Stimulated activated CD8-positive, alpha-beta memory T cell treated with anti-CD3 and anti-CD28 coated beads, Interleukin-12 subunit alpha, Interleukin-12 subunit beta, amount 100 ng/mL, for 24 hours (primary cell): ENCODE measurements at regions not wholly inside any gene's neighbourhood (a gene's known extent, or its start where the extent isn't known, plus 50 kb on each side); places are given as distances from the start of the nearest gene placed in this dataset.
"Not testable (repeated sequence)": the region's sequence is repeated elsewhere in the genome, so short reads cannot be mapped to it uniquely, and the experiment has no call there.

Source experiments
- DNase-seq: peaks from one replicate; pipeline ENCODE4 v3.0.0-alpha.2; 2020; ENCODE audit errors: extremely low read depth

GRCh38 chr2:129791712-129792111 is 187.8 kb upstream of the RAB6C start:
- DNase-seq, result no peak

DNA sequence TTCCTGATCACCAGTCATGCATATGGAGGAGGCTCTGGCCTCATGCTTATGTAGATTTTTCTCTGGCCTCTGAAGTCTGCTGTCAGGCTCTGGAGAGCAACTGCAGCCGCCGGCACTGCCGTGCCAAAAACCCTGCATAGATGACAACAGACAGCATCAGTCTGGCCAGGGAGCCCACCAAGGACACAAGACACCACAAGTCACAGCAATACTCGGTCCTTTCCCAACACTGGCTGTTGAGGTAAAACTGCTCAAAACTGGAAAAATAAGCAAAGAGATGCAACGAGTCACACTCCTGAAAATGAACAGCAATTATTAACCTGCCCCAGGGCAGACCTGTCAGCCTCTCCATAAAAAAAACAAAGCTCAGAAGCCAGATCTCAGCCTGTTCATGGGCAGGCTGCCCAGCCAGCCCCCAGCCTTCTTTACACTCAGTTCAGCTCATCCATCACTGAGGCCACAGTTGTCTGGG is 186.0 kb upstream of the RAB6C start:
- DNase-seq, result no peak

GRCh38 chr2:129794116-129794515 is 185.3 kb upstream of the RAB6C start:
- DNase-seq, result no peak

DNA sequence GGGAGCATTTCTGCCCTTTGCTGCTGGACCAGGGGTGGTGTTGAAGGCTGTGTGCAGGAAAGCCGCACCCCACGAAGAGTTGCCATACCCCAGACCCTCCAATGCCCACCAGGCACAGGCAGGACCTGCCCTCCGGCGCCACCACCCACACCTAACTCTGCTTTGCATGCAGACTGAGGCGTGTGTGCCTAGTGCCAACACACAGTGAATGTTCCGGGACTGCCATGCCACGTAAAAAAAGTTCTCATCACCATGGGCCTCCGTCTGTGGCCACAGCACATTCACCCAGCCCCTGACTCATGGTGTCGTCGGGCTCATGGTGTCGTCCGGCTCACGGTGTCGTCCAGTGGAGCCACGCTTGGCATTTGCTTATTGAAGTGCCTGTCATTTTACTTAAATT is 184.9 kb upstream of the RAB6C start:
- DNase-seq, result no peak

GRCh38 chr2:129796225-129796624 is 183.2 kb upstream of the RAB6C start:
- no peak for DNase-seq

DNA sequence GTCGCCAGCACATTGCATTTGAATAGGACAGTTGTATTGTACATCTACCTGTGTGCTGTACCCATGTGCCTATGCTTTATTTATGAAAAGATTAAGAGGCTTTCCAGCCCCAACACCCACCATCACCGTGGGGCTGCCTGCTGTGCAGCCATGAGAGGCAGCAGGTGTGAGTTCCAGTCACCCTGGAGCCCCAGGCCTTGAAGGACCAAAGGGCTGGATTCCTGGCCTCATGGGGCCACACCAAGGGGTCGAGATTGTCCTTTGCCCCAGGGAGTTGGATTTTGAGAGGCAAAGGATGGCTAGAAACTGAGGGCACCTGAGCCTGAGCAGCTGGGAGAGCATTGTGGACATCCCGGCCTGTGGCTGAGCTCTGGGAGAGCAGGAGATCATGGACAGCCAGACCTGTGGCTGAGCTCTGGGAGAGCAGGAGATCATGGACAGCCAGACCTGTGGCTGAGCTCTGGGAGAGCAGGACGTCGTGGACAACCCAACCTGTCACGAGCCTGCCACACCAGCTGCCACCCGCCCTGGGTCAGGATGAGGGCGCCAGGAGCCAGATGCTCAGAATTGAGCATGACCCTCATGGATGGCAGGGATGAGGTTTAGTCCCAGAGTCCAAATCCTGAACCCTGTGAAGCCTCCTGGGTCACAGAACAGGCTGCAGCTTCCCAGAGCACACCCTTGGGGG is 182.5 kb upstream of the RAB6C start:
- DNase-seq, result no peak

DNA sequence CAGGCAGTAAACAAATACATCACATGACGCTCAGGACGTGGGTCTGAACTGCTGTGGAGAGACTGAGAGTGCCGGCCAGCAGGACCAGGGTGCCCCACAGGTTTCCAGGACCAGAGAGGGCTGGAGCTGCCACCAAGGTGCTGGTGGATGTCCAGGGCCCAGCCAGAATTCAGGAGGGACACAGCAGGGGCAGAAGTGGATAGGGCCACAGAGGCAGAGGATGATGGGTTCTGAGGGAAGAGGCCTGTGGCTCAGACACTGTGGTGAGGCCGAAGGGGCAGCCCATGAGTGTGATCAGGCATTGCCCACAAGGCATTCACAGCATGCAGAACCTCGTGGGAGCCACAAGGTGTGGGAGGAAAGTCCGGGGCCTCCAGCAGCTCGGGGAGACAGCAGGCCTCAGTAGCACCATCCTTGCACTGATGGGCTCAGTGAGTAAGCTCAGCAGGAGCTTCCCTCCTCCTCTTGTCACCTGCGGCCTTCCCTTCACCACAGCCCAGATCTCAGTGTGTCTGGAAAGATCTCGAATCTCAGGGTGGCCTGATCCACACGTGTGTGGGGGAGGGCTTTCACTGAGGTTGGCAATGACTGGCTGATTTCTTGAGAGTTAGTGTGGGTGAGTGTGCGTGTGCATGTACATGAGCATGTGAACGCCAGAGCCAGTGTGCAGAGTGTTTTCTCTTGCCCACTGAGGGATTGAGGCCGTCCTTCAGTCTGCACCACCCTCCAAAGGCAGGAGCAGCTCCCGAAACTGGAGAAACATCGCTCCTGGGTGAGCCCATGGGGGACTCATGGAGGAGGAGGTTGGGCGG is 181.8 kb upstream of the RAB6C start:
- no peak for DNase-seq

- DNase-seq, result no peak
Observed at GRCh38 chr2:129798301-129798581, 181.2 kb upstream of the RAB6C start.

GRCh38 chr2:129798626-129799025 is 180.8 kb upstream of the RAB6C start:
- DNase-seq, result no peak

DNA sequence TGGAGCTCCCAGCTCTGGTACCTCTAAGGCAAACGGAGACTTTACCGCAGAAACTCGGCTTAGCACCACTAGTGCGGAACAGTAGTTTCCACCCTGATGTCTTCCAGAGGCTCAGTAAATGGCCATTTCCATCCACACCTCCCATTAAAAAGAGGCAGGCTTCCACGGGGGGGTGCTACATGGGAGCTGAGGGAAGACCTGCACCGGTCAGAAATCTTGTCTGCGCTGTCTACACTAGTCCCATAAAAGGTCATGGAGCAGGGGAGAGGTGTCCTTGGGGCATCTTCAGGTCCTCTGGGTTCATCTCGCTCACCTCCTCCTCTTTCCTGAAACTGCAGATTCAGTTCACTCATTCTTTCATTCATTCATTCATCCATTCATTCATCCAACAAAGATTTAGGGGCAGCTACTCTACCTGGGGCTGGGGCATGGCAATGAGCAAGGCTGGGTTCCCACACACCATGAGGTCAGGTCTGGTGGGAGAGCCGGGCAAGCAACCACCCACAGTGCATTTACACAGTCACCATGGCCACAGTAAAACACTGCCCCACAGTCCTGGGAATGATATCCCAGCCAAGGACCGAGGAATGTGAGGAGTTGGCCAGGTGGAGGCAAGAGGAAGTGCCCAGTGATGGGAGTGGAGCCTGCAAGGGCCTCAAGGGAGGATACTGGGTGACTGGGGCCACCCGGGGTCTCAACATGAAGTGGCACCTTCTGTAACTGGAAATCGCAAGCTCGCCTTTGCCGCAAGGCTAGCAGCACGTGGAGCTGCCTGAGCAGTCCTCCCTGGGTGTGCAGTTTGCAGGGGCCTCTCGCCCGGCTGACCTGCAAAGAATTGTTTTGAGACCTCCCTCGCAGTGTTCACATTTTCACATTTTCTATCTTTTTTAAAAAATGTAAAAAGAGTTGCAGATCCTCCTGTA is 180.2 kb upstream of the RAB6C start:
- DNase-seq, result no peak

DNA sequence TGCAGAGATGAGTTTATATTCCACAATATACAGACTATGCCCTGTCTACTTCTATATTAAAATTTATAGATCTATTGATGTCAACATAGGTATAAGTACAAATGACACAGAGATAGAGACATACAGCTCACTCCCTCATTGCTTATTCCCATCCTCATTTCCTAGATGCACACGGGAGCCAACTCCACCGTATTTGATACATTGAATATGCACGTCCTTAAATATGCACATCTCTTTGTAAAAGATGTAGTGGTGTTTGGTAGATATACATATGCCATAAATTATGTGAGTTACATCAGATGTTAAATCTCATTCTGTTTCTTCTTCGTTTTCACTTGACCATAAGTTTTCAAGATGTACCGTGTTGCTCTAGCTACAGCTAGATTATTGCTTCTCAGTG is 179.2 kb upstream of the RAB6C start:
- DNase-seq, result no peak

DNA sequence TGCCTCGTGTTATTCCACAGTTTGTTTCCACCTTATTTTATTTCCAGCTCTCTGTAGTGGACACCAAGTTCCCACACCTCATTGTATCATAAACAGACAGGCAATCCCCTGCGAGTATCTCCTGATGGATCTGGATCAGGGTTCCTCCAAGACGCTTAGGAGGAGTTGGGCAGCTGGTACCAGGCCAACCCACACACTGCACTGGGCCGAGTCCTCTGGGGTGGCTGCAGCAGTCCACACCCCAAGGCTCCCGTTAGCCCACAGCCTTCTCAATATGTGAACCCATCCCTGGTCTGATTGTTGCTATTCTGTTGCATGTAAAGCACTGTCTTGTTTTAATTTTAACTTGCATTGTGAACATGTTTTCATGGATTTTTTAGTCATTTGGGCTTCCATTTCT is 178.8 kb upstream of the RAB6C start:
- no peak for DNase-seq

- no peak for DNase-seq
Observed at GRCh38 chr2:129801575-129801974, 177.9 kb upstream of the RAB6C start.

DNA sequence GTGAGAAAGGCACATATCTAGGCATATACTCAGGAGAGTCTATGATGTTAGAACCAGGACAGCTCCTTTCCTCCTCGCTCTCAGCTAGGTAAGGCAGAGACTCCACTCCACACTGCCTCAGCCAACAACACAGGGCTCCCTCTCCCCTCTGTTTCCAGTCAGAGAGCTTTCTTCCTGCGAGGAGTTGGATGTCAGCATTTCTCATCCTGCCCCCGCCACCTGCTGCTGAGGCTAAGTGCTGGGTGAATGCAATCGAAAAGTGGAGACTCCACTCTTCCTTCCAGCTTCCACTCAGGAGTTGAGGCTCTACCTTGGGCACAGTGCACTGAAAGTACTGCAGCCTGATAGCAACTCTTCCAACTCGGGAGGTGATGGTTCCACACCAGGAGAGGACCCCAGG is 177.2 kb upstream of the RAB6C start:
- DNase-seq, result no peak

DNA sequence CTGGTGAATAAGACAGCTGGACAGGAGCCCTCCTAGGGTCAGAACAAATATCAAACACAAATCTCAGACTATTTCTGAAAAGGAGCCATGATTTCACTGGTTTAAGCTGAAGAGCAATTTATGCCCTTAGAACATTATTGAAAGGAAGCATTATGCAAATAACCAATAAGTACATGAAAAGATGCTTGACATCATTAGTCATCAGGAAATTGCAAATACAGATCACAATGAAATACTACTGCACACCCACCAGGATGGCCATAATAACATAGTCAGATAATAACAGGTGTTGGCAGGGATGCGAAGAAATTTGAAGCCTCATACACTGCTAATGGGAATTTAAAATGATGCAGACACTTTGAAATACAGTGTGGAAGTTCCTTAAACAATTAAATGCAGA is 176.4 kb upstream of the RAB6C start:
- no peak for DNase-seq

DNA sequence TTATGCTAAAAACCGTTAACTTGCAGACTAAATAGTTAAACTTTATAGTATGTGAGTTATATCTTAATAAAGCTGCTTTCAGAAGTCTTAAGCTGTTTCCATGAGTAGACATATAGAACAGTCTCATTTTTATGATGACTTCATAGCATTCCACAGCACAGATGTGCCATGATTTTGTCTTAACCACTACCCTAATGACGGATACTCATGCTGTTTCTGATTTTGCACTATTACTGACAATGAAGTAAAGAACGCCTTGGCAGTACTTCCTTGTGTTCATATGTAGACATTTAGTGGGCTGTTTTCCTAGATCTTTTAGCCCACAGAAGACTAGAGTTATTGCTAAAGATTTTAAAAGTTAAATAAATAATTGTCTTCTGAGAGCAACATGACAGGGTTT is 175.6 kb upstream of the RAB6C start:
- DNase-seq, result no peak

DNA sequence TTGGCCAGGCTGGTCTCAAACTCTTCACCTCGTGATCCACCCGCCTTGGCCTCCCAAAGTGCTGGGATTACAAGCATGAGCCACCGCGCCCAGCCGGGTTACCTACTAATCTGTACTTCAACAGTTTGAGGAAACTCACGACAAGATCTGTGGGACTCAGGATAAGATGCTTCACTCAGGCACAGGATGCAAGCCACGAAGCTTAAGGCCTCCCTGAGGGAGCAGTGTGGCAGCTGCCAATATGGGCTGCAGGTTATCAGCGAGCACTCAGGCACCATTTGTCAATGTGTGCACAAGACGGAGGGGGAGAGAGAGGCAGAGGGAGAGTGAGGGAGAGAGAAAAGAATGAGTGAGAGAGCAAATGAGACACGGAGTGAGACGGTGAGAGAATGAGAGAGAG is 173.6 kb upstream of the RAB6C start:
- no peak for DNase-seq

GRCh38 chr2:129806317-129806716 is 173.1 kb upstream of the RAB6C start:
- no peak for DNase-seq

DNA sequence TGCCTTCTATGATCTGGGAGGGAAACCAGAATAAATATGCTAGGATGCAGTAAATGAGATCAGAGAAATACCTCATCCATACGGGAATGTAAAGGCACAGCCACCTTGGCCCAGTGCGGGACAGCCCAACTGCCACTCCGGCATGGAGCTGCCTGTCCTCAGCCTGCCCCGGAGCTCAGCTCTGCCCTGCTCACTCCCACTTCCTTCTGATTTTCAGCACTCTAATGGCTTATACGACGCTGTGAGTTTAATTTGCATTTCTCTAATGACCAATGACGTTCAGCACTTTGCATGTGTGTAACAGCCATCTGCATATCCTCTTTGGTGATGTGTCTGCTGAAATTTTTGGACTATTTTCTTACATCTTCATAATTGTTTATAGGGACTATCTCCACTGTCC is 172.5 kb upstream of the RAB6C start:
- no peak for DNase-seq

GRCh38 chr2:129807642-129808338 is 171.7 kb upstream of the RAB6C start:
- not testable (repeated sequence) for DNase-seq

DNA sequence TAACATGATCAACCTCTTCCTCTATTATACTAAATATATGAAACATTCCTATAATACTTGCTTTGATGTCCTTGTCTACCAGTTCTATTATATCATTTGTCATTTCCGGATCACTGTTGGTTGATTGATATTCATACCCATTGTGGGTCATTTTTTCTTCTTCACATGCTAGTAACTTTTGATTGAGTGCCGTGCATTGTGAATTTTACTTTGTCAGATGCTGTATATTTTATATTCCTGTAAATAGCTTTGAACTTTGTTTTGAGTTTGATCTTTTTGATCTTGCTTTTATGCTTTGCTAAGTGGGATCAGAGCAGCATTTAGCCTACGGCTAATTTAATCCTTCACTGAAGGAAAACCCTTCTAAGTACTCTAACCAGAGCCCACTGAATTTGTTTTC is 168.9 kb upstream of the RAB6C start:
- DNase-seq, result no peak

DNA sequence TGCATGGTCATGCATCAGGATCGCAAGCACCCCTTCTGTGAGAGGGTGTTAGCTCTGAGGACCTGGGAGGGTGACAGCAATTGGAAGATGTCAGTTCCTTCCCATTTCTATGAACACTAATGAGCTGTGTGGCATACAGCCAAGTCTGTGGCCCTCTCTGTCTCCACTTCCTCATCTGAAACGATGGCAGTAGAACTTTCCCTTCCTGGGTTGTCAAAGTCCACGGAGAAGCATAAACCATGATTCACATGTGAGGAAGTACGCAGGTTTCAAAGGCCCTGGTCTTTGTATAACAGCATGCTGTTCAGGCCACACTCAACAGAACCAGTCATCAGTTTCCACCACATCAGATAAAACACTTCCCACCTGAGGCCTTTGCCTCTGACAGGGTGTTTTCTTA is 167.4 kb upstream of the RAB6C start:
- no peak for DNase-seq
